Muscle of leg (tissue), 3 donors: ENCODE measurements at regions not wholly inside any gene's neighbourhood (a gene's known extent, or its start where the extent isn't known, plus 50 kb on each side); places are given as distances from the start of the nearest gene placed in this dataset.

Experiments used
- DNase-seq: peaks from one replicate; pipeline ENCODE4 v3.0.0; 2013
- H3K27ac ChIP-seq: one replicate; pipeline ENCODE4 v1.5.1; 2013; ENCODE audit warnings: mild to moderate bottlenecking, low read length, control low read depth
- H3K27me3 ChIP-seq: one replicate; pipeline ENCODE4 v1.6.1; 2013; ENCODE audit warnings: low read length; ENCODE audit not compliant: control insufficient read depth, insufficient read depth
- H3K36me3 ChIP-seq: one replicate; pipeline ENCODE4 v1.6.1; 2013; ENCODE audit warnings: low read length; ENCODE audit not compliant: control insufficient read depth, insufficient read depth
- H3K4me1 ChIP-seq: one replicate; pipeline ENCODE4 v1.6.1; 2013; ENCODE audit warnings: low read length; ENCODE audit not compliant: control insufficient read depth, insufficient read depth
- H3K4me3 ChIP-seq: one replicate; pipeline ENCODE4 v1.5.1; 2013; ENCODE audit warnings: low read length, control low read depth
- H3K9me3 ChIP-seq: replicated peaks from 2 replicates; pipeline ENCODE4 v1.6.1; 2013; ENCODE audit warnings: low read depth, low read length; ENCODE audit not compliant: control insufficient read depth
- WGBS: methylation state at CpG from one replicate; pipeline ENCODE4 v1.1.5; 2013; ENCODE audit warnings: missing lambda C conversion rate; ENCODE audit not compliant: insufficient coverage; 5-methylcytosine and 5-hydroxymethylcytosine counted together

DNA sequence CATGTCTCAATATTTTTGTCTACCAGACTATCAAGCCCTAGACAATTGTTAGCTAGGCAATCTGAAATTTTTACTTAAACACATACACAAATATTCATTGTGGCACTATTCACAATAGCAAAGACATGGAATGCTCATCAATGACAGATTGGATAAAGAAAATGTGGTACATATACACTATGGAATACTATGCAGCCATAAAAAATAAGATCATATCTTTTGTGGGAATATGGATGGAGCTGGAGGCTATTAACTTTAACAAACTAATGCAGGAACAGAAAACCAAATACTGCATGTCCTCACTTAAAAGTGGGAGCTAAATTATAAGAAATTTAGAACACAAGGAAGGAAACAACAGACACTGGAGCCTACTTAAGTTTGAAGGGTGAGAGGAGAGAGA is 288.6 kb upstream of the MIR17HG start:
- Histone ChIP-seq H3K27ac (no peak overlapping the region), H3K9me3 (no peaks in the 10 kb centered on the region), H3K36me3 (no peaks in the 10 kb centered on the region), H3K4me1 (no peaks in the 10 kb centered on the region), H3K27me3 (no peaks in the 10 kb centered on the region), H3K4me3 (no peak overlapping the region)
- DNase-seq, result no peak

DNA sequence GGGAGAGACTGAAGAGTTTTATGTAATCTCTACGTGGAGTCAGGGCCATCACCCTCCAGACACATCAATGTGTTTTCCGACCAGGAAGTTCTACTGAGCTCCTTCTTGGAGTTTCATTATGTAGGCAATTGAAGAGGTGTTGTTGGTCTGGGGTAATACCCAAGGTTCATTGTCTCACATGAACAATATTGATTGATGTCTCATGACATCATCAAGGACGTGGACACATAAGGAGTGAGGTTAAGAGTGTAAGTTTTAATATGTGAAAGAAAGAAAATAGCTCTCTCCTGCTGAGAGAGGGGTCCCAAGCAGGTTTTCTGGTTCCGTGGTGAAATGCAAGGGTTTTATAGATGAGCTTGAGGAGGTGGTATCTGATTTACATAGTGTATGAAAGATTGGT is 280.7 kb upstream of the MIR17HG start:
- Histone ChIP-seq H3K4me1 (no peaks in the 10 kb centered on the region), H3K27ac (no peak overlapping the region), H3K27me3 (no peaks in the 10 kb centered on the region), H3K9me3 (no peaks in the 10 kb centered on the region), H3K4me3 (no peak overlapping the region), H3K36me3 (no peaks in the 10 kb centered on the region)
- DNase-seq, result no peak
- 81% methylated on average over 2 of the region's 4 CpGs for WGBS

DNA sequence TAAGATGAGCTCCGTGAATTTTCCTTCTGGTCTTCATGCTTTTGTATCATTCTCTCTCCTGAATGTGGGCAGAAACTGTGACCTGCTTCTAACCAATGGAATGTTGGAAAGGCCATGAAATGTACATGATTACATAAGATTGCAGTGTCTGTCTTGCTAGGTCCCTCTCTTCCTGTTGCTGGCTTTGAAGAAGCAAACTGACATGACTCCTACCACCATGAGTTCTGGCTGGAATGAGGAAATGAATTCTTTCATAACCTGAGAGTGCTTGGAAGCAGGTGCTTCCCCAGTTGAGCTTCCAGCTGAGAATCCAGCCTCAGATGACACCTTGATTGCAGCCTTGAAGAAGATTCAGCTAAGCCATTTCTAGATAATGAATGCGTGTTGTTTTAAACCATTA is 275.0 kb upstream of the MIR17HG start:
- H3K4me1 ChIP-seq, result no peaks in the 10 kb centered on the region
- DNase-seq, result no peak

DNA sequence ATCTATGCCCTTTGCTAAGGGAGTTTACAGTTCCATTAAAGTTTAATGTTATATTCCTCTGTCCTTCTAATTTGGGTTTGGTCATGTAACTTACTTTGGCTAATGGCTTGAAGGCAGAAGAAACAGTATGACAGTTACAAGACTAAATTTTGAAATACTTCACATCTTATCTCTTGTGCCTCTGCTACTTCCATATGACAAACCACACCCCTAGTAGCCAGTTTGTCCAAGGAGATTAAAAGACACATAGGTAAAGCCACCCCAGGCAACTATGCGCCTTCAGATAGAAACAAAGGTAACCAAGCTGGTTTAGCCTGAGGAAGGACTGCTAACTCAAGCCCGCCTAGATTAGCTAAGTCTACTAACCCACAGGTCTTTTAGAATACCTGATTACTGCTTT is 273.4 kb upstream of the MIR17HG start:
- WGBS, result no CpG with 5 or more reads among the region's 2 CpGs
- Histone ChIP-seq H3K4me3 (no peak overlapping the region), H3K27me3 (no peaks in the 10 kb centered on the region)

More for the DNA sequence above, 275.0 kb upstream of the MIR17HG start:
- no peaks in the 10 kb centered on the region for H3K36me3 ChIP-seq
- no peak overlapping the region for H3K4me3 ChIP-seq
- WGBS, result no CpG with 5 or more reads among the region's 2 CpGs
- H3K27ac ChIP-seq, result no peak overlapping the region
- H3K9me3 ChIP-seq, result no peaks in the 10 kb centered on the region
- no peaks in the 10 kb centered on the region for H3K27me3 ChIP-seq

GRCh38 chr13:91076830-91077229 is 270.7 kb upstream of the MIR17HG start:
- H3K36me3 ChIP-seq, result no peaks in the 10 kb centered on the region
- no peaks in the 10 kb centered on the region for H3K9me3 ChIP-seq
- H3K4me1 ChIP-seq, result no peaks in the 10 kb centered on the region
- no peak overlapping the region for H3K4me3 ChIP-seq
- no peaks in the 10 kb centered on the region for H3K27me3 ChIP-seq
- DNase-seq, result no peak
- H3K27ac ChIP-seq, result no peak overlapping the region
- WGBS, result no CpG with 5 or more reads among the region's 2 CpGs

More for the DNA sequence above, 273.4 kb upstream of the MIR17HG start:
- DNase-seq, result no peak
- H3K4me1 ChIP-seq, result no peaks in the 10 kb centered on the region
- H3K27ac ChIP-seq, result no peak overlapping the region
- H3K36me3 ChIP-seq, result no peaks in the 10 kb centered on the region
- no peaks in the 10 kb centered on the region for H3K9me3 ChIP-seq

DNA sequence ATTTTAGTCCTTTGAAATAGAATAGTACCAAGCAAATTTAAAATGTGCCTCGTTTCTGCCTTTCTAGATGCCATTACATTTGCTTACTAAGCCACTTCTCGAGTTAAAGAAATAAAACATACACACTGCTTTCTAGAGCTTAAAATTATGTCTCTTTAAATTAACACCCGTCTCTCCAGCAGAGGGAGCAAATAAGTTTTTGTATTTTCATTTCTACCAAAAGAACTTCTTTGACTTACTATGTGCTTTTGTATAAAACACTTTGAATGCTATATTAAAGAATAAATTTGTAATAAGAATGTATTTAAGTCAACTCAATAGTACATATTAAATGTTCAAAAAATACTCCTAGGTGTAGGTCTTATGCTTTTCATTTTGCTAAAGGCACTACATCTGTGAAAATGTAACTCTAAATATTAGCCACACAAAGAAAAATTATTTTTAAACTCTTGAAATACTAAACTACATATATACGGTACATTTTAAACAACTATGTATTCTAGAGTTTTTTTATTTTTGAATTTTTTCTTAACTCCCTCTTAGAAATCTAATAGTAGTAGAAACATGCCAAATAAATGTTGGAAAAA is 269.3 kb upstream of the MIR17HG start:
- DNase-seq, result peak; percentile 48
- no peak overlapping the region for H3K27ac ChIP-seq
- no peak overlapping the region for H3K4me3 ChIP-seq
- no peaks in the 10 kb centered on the region for H3K36me3 ChIP-seq
- no peaks in the 10 kb centered on the region for H3K4me1 ChIP-seq
- H3K27me3 ChIP-seq, result no peaks in the 10 kb centered on the region
- WGBS, result no CpG with 5 or more reads among the region's 4 CpGs
- no peaks in the 10 kb centered on the region for H3K9me3 ChIP-seq

DNA sequence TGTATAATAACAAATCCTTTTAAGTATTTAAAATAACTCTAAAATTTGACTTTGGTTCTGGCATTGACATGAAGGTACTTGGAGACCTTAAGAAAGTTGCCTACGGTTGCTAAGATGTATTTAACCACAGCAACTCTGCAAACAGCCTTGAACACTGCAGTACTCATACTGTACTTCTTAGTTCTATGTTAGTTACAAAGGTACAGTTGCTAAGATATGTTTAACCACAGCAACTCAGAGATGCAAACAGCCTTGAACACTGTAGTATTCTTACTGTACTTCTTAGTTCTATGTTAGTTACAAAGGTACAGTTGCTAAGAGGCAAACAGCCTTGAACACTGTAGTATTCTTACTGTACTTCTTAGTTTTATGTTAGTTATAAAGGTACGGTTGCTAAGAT is 268.3 kb upstream of the MIR17HG start:
- no peak for DNase-seq
- no peaks in the 10 kb centered on the region for H3K9me3 ChIP-seq
- no peak overlapping the region for H3K4me3 ChIP-seq
- no peak overlapping the region for H3K27ac ChIP-seq
- H3K4me1 ChIP-seq, result no peaks in the 10 kb centered on the region
- H3K36me3 ChIP-seq, result no peaks in the 10 kb centered on the region
- no peaks in the 10 kb centered on the region for H3K27me3 ChIP-seq
- no CpG with 5 or more reads among the region's 2 CpGs for WGBS

DNA sequence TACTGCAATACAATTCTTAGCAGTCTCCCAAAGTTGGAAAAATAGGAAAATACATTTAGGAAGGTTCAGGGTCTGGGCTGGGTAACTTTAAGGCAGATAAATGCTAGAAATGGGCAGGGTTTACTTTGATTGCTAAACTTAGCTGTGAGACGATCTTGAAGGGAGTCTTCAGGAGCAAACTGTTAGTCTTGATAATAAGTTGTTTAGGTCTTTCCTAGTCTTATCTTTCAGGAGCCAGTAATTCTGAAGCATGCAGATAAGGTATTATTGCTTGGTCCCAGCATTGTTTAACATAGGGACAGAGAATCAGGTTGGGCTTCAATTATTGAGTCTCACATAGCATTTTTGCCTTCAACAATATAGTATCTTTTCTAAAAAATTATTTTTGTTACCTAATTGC is 262.4 kb upstream of the MIR17HG start:
- WGBS, result 100% methylated on average over 1 of the region's 1 CpG
- no peak overlapping the region for H3K4me3 ChIP-seq
- no peak overlapping the region for H3K27ac ChIP-seq
- no peak for DNase-seq
- H3K4me1 ChIP-seq, result no peaks in the 10 kb centered on the region
- H3K36me3 ChIP-seq, result no peaks in the 10 kb centered on the region
- H3K27me3 ChIP-seq, result no peaks in the 10 kb centered on the region
- no peaks in the 10 kb centered on the region for H3K9me3 ChIP-seq

DNA sequence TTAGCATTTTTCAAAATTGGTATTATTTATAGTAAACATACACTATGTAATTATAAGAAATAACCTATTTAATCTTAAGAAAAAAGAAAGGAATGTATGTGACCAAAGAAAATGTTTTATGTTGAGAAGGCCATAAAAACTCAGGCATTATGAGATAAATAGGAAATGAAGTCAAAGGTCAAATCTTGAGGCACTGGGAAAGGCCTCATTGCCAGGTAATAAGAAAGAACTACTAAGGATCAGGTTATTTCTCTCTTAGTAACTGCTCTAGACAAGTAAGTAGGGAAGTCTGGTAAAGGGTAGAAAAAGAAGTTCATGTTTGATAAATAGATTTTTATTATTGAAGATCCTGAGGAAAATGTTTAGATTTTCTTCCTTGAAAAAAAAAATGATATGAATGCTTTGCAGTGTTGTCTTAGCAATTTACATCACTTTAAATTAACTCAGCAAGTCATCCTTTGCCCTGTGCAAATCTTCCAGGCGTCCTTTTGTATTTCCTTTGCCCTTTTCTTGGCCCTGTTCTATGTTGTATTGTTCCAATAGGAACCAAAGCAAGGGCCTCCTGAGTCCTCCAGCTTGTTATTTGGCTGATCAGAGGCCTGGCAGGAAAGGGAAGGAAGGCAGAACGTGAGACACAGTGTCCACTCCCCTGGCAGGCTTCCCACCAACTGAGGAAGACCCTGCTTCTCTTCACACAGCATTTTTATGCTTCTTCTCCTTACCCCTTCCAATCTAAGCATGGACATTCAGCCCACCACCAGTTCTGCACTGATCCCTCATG is 260.4 kb upstream of the MIR17HG start:
- Histone ChIP-seq H3K9me3 (no peaks in the 10 kb centered on the region), H3K27ac (no peak overlapping the region), H3K27me3 (no peaks in the 10 kb centered on the region), H3K36me3 (no peaks in the 10 kb centered on the region), H3K4me3 (no peak overlapping the region), H3K4me1 (no peaks in the 10 kb centered on the region)
- WGBS, result no CpG with 5 or more reads among the region's 2 CpGs
- peak; percentile 21 for DNase-seq

- Histone ChIP-seq H3K4me1 (no peaks in the 10 kb centered on the region), H3K36me3 (no peaks in the 10 kb centered on the region), H3K9me3 (no peaks in the 10 kb centered on the region), H3K27me3 (no peaks in the 10 kb centered on the region), H3K27ac (no peak overlapping the region), H3K4me3 (no peak overlapping the region)
- DNase-seq, result no peak
- 100% methylated on average over 2 of the region's 5 CpGs for WGBS
These were observed 250.2 kb upstream of the MIR17HG start for GRCh38 chr13:91097269-91097668.
